ENCODE measurements at regions not wholly inside any gene's neighbourhood (a gene's known extent, or its start where the extent isn't known, plus 50 kb on each side); places are given as distances from the start of the nearest gene placed in this dataset.

- TF ChIP-seq POLR2AphosphoS5 (IDR thresholded peaks at IDR 0.05) (no peak), CTCF (IDR thresholded peaks at IDR 0.05) (no peak)
These were observed 675.4 kb upstream of the AUTS2 start for GRCh38 chr7:68922850-68923249.
